PC-9 (cell line): ENCODE measurements at regions not wholly inside any gene's neighbourhood (a gene's known extent, or its start where the extent isn't known, plus 50 kb on each side); places are given as distances from the start of the nearest gene placed in this dataset.

ENCODE experiments used
- EZH2 ChIP-seq: fragments of 200-600 bp; sonication (generic); IDR thresholded peaks from 2 replicates; pipeline ENCODE4 v1.8.0; 2017; ENCODE audit warnings: antibody characterized with exemption, low read depth
- TF ChIP-seq, protein P1 (sequence below): fragments of 200-600 bp; sonication (generic); conservative IDR thresholded peaks from 2 replicates; pipeline ENCODE4 v1.6.1; 2017; ENCODE audit warnings: mixed run types, antibody characterized with exemption, mild to moderate bottlenecking, moderate library complexity

DNA sequence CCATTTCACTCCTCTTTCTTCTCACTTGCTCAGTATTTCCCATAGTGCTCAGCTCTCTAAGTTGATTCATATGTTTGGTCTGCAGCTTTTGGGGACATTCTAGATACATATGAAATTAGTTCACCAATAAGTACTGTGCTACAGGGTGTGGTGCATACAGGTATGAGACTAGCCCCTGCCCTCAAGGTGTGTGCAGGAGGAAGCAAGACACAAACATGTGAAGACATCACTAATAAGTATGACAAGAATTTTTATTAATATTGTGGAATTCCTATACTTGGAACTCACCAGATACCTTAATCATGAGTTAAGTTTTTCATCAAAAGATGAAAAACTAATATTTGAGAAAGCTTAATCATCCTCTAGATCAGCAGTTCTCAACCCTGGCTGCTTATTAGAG is 505.2 kb downstream of the ZNF674 start:
- TF ChIP-seq, protein P1, sequence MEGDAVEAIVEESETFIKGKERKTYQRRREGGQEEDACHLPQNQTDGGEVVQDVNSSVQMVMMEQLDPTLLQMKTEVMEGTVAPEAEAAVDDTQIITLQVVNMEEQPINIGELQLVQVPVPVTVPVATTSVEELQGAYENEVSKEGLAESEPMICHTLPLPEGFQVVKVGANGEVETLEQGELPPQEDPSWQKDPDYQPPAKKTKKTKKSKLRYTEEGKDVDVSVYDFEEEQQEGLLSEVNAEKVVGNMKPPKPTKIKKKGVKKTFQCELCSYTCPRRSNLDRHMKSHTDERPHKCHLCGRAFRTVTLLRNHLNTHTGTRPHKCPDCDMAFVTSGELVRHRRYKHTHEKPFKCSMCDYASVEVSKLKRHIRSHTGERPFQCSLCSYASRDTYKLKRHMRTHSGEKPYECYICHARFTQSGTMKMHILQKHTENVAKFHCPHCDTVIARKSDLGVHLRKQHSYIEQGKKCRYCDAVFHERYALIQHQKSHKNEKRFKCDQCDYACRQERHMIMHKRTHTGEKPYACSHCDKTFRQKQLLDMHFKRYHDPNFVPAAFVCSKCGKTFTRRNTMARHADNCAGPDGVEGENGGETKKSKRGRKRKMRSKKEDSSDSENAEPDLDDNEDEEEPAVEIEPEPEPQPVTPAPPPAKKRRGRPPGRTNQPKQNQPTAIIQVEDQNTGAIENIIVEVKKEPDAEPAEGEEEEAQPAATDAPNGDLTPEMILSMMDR, result no peak
- TF ChIP-seq EZH2, result no peak
